C4-2B (cell line): ENCODE measurements at regions not wholly inside any gene's neighbourhood (a gene's known extent, or its start where the extent isn't known, plus 50 kb on each side); places are given as distances from the start of the nearest gene placed in this dataset.

Experiments
- ZFX ChIP-seq: fragments of 450-650 bp; IDR thresholded peaks from 2 replicates; pipeline ENCODE4 v1.6.1; 2017
- TF ChIP-seq, protein P1 (sequence below): fragments of 450-650 bp; conservative IDR thresholded peaks from 2 replicates; pipeline ENCODE4 v1.5.1; 2017; ENCODE audit warnings: mild to moderate bottlenecking

DNA sequence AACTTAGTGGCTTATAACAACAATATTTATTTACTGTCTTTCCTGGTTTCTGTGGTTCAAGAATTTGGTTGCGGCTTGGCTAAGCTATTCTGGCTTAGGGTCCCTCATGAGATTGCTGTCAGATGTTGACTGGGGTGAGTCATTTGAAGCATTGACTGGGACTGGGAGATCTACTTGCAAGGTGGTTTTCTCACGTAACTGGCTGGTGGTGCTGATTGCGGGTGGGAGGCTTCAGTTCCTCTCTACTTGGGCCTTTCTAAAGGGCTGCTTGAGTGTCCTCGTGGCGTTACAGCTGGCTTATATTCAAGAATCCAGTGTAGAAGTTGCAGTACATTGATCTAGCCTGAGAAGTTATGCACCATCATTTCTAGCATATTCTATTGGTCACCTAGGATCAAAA lies 218.5 kb upstream of the ELAVL2 start:
- TF ChIP-seq, protein P1, sequence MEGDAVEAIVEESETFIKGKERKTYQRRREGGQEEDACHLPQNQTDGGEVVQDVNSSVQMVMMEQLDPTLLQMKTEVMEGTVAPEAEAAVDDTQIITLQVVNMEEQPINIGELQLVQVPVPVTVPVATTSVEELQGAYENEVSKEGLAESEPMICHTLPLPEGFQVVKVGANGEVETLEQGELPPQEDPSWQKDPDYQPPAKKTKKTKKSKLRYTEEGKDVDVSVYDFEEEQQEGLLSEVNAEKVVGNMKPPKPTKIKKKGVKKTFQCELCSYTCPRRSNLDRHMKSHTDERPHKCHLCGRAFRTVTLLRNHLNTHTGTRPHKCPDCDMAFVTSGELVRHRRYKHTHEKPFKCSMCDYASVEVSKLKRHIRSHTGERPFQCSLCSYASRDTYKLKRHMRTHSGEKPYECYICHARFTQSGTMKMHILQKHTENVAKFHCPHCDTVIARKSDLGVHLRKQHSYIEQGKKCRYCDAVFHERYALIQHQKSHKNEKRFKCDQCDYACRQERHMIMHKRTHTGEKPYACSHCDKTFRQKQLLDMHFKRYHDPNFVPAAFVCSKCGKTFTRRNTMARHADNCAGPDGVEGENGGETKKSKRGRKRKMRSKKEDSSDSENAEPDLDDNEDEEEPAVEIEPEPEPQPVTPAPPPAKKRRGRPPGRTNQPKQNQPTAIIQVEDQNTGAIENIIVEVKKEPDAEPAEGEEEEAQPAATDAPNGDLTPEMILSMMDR, result no peak
- TF ChIP-seq ZFX, result no peak
